Aorta (tissue), 5 donors: ENCODE measurements at regions not wholly inside any gene's neighbourhood (a gene's known extent, or its start where the extent isn't known, plus 50 kb on each side); places are given as distances from the start of the nearest gene placed in this dataset.

Experiments
- ATAC-seq: fragments of 200-7000 bp; cut with Tn5 transposase; one replicate; pipeline ENCODE4 v1.9.1; 2022; ENCODE audit warnings: moderate library complexity; ENCODE audit not compliant: low FRiP score
- DNase-seq, 2 donors: peaks; one replicate each; pipeline ENCODE4 v3.0.0-alpha.2; 2020
- H3K27ac ChIP-seq, 2 donors: one replicate each; pipeline ENCODE4 v1.5.1; 2013; ENCODE audit warnings: low read length in 2 of 2, mild to moderate bottlenecking in 2 of 2, moderate library complexity in 2 of 2, control low read depth in 1 of 2, inconsistent platforms in 1 of 2, low read depth in 1 of 2
- H3K27me3 ChIP-seq, 2 donors: one replicate each; pipeline ENCODE4 v1.6.1; 2013; ENCODE audit warnings: control low read depth in 1 of 2, low read length in 1 of 2, mild to moderate bottlenecking in 1 of 2, moderate library complexity in 1 of 2; ENCODE audit not compliant: insufficient read depth in 2 of 2, control insufficient read depth in 1 of 2
- H3K36me3 ChIP-seq, 2 donors: one replicate each; pipeline ENCODE4 v1.6.1; 2013; ENCODE audit warnings: control low read depth in 1 of 2, low read length in 1 of 2, mild to moderate bottlenecking in 1 of 2; ENCODE audit not compliant: insufficient read depth in 2 of 2, control insufficient read depth in 1 of 2
- H3K4me1 ChIP-seq, 2 donors: one replicate each; pipeline ENCODE4 v1.6.1; 2013; ENCODE audit warnings: low read length in 2 of 2, control low read depth in 1 of 2, mild to moderate bottlenecking in 1 of 2, moderate library complexity in 1 of 2; ENCODE audit not compliant: insufficient read depth in 2 of 2, control insufficient read depth in 1 of 2
- H3K4me3 ChIP-seq, 2 donors: one replicate each; pipeline ENCODE4 v1.5.1; 2013; ENCODE audit warnings: low read length in 2 of 2, control low read depth in 1 of 2, mild to moderate bottlenecking in 1 of 2
- H3K9me3 ChIP-seq: one replicate; pipeline ENCODE4 v1.6.1; 2013; ENCODE audit warnings: mild to moderate bottlenecking, low read length; ENCODE audit not compliant: control insufficient read depth
- WGBS, 2 donors: extraction: QIAGEN DNeasy Blood & Tissue Kit; methylation state at CpG; one replicate each; pipeline ENCODE4 v1.1.7; 2013; 5-methylcytosine and 5-hydroxymethylcytosine counted together
- intact Hi-C, 2 donors: fragments of 100-400 bp; cut with DNase I; formaldehyde crosslinking; loops; one replicate each; pipeline versions ENCODE4 v1.14.2 to v1.15.0; 2022
- donor health status: healthy with polysubstance abuse.
- donor health status: Bipolar disorder and iron deficiency.
- donor health status: DM: no; HTN: no; CAD: no.
- donor health status: DM: no; HTN: no; CAD: no.
- donor health status: DM: yes; HTN: yes; CAD: no.

GRCh38 chr4:38548256-38548655, 115.7 kb upstream of the KLF3 start:
- Histone ChIP-seq H3K27ac (no peak overlapping the region), H3K4me3 (no peak overlapping the region), H3K27me3 (no peaks in the 10 kb centered on the region), H3K9me3 (no peaks in the 10 kb centered on the region), H3K4me1 (no peaks in the 10 kb centered on the region), H3K36me3 (no peaks in the 10 kb centered on the region)
- WGBS, 2 donors = 96 to 97% methylated on average over 3 of the region's 3 CpGs
- intact Hi-C loops = no loop called here
- DNase-seq = no peak
- no peak for ATAC-seq

GRCh38 chr4:38559374-38559773, 104.6 kb upstream of the KLF3 start:
- no peaks in the 10 kb centered on the region for H3K36me3 ChIP-seq
- WGBS, 2 donors = 88% methylated on average over 6 of the region's 6 CpGs
- no peak overlapping the region for H3K27ac ChIP-seq
- no peak overlapping the region for H3K4me3 ChIP-seq
- DNase-seq (no peak), ATAC-seq (no peak)
- intact Hi-C loops = no loop called here
- H3K9me3 ChIP-seq = no peaks in the 10 kb centered on the region
- H3K27me3 ChIP-seq = no peaks in the 10 kb centered on the region
- no peaks in the 10 kb centered on the region for H3K4me1 ChIP-seq

- intact Hi-C loops = no loop called here
- H3K36me3 ChIP-seq = no peaks in the 10 kb centered on the region
- no peak for ATAC-seq
- H3K27me3 ChIP-seq = no peaks in the 10 kb centered on the region
- no peaks in the 10 kb centered on the region for H3K9me3 ChIP-seq
- DNase-seq = no peak
- no peak overlapping the region for H3K27ac ChIP-seq
- peaks cover 0 to under 1% of the 10 kb centered on the region in 2 donors for H3K4me1 ChIP-seq
- H3K4me3 ChIP-seq = no peak overlapping the region
- WGBS, 2 donors = 93 to 94% methylated on average over 6 of the region's 6 CpGs
Observed at GRCh38 chr4:38560340-38560739, 103.7 kb upstream of the KLF3 start.

GRCh38 chr4:38560768-38561558, 103.0 kb upstream of the KLF3 start:
- no peaks in the 10 kb centered on the region for H3K9me3 ChIP-seq
- no peak overlapping the region for H3K4me3 ChIP-seq
- ATAC-seq = no peak
- H3K4me1 ChIP-seq = peaks cover 2% of the 10 kb centered on the region in 2 donors
- no peak for DNase-seq
- H3K27me3 ChIP-seq = no peaks in the 10 kb centered on the region
- no peak overlapping the region for H3K27ac ChIP-seq
- 89 to 91% methylated on average over 7 of the region's 7 CpGs for WGBS, 2 donors
- H3K36me3 ChIP-seq = no peaks in the 10 kb centered on the region
- intact Hi-C loops = no loop called here

- no peaks in the 10 kb centered on the region for H3K9me3 ChIP-seq
- DNase-seq = peak in 1 of 2 donors; percentile 67
- peak; percentile 36 for ATAC-seq
- no peaks in the 10 kb centered on the region for H3K36me3 ChIP-seq
- intact Hi-C loops = no loop called here
- no peak overlapping the region for H3K27ac ChIP-seq
- WGBS, 2 donors = 55 to 56% methylated on average over 4 of the region's 4 CpGs
- H3K4me1 ChIP-seq = peaks cover 2% of the 10 kb centered on the region in 2 donors
- no peaks in the 10 kb centered on the region for H3K27me3 ChIP-seq
- no peak overlapping the region for H3K4me3 ChIP-seq
Observed at GRCh38 chr4:38562751-38563198, 101.2 kb upstream of the KLF3 start.

GRCh38 chr4:38563707-38564495, 100.1 kb upstream of the KLF3 start:
- no peak for ATAC-seq
- no peak for DNase-seq
- H3K4me1 ChIP-seq = peaks cover 2% of the 10 kb centered on the region in 2 donors
- H3K9me3 ChIP-seq = no peaks in the 10 kb centered on the region
- no peaks in the 10 kb centered on the region for H3K36me3 ChIP-seq
- intact Hi-C loops = no loop called here
- 63 to 67% methylated on average over 9 of the region's 9 CpGs for whole genome bisulfite sequencing, 2 donors
- H3K27ac ChIP-seq = no peak overlapping the region
- H3K4me3 ChIP-seq = no peak overlapping the region
- H3K27me3 ChIP-seq = no peaks in the 10 kb centered on the region

GRCh38 chr4:38565271-38566199, 98.5 kb upstream of the KLF3 start:
- Histone ChIP-seq H3K27ac (no peak overlapping the region), H3K4me3 (no peak overlapping the region), H3K27me3 (no peaks in the 10 kb centered on the region), H3K4me1 (peaks cover 2% of the 10 kb centered on the region in 2 donors), H3K9me3 (no peaks in the 10 kb centered on the region), H3K36me3 (no peaks in the 10 kb centered on the region)
- DNase-seq (no peak), ATAC-seq (no peak)
- intact Hi-C loops = no loop called here
- WGBS, 2 donors = 54 to 55% methylated on average over 12 of the region's 12 CpGs

- Histone ChIP-seq H3K27me3 (no peaks in the 10 kb centered on the region), H3K4me1 (peaks cover 2% of the 10 kb centered on the region in 2 donors), H3K4me3 (no peak overlapping the region), H3K36me3 (no peaks in the 10 kb centered on the region), H3K27ac (no peak overlapping the region), H3K9me3 (no peaks in the 10 kb centered on the region)
- DNase-seq (no peak), ATAC-seq (no peak)
- WGBS, 2 donors = 94 to 98% methylated on average over 4 of the region's 4 CpGs
- intact Hi-C loops = no loop called here
Observed at GRCh38 chr4:38566806-38567398, 97.1 kb upstream of the KLF3 start.
